Umbilical cord (tissue), 1 donor: ENCODE measurements at regions not wholly inside any gene's neighbourhood (a gene's known extent, or its start where the extent isn't known, plus 50 kb on each side); places are given as distances from the start of the nearest gene placed in this dataset.
A peak's percentile ranks its signal among the peaks of the same experiment; 100 is the strongest.

Source experiments
- DNase-seq: peaks from one replicate; pipeline ENCODE4 v3.0.0-alpha.2; 2015; ENCODE audit warnings: low spot score

DNA sequence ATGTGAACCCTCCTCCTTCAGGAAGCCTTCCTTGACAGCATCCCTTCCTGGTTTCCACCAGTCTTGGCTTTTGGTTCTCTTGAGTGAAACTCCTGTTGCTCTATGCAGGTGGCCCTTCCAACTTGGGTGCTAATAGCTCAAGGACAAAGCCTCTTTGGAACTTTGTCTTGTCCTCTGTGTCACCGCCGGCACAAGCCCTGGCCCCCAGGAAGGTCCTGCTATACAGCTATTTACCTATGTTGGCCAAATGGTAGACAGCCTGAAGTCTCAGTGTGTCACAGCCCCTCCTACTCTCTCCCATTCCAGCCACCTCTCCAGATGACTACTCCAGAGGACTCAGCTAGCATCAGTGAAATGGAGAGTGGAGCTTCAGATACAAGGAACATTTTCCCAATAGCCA lies 94.7 kb upstream of the ZNF618 start:
- DNase-seq: no peak

- DNase-seq: no peak
These were observed 94.2 kb upstream of the ZNF618 start for GRCh38 chr9:113781896-113782295.

- DNase-seq: no peak
These were observed 92.6 kb upstream of the ZNF618 start for GRCh38 chr9:113783475-113783874.

GRCh38 chr9:113785334-113785733 lies 90.8 kb upstream of the ZNF618 start:
- DNase-seq: peak; percentile 10

DNA sequence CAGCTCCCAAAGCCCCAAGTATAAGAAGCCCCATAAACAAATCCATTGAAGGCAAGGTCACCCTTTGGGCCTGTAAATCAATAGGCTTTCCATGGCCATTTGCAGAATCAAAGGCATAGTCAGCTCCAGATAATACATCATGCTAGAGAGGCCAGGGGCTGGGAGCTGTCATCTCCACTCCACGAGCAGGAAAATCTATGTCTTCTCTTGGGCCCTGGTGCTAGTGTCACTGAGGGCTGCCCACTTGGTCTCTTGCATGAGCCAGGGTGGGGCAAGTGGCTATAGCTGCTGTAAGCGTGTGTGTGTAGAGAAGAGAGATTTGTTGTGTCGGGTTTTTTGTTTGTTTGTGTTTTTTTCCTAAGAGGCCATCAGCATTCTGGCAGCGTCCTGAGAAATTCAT lies 90.0 kb upstream of the ZNF618 start:
- no peak for DNase-seq

- DNase-seq: no peak
These were observed 88.2 kb upstream of the ZNF618 start for GRCh38 chr9:113787871-113788270.

- DNase-seq: no peak
These were observed 87.3 kb upstream of the ZNF618 start for GRCh38 chr9:113788616-113789330.

GRCh38 chr9:113790093-113790492 lies 86.0 kb upstream of the ZNF618 start:
- DNase-seq: no peak

DNA sequence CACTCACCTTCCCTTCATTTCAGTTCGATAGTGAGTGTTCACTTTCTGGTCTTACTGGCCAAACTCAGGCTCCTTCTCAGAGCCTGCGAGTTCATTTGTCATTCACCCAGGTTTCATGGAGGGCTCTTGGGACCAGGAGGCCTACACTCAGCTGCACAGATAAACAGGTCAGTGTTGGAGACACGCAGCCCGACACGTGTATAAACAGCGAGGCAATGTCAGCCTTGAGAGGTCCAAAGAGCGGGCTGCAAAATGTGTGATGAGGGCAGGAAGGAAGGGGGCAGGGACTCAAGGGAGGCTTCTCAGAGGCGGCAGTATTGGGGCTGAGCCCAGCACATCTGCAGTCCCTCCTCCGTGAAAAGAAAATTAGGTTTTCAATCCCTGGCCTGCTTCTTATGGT lies 82.6 kb upstream of the ZNF618 start:
- DNase-seq: no peak

GRCh38 chr9:113794721-113795120 lies 81.4 kb upstream of the ZNF618 start:
- DNase-seq: no peak

GRCh38 chr9:113795811-113796392 lies 80.2 kb upstream of the ZNF618 start:
- no peak for DNase-seq

- DNase-seq: no peak
These were observed 79.3 kb upstream of the ZNF618 start for GRCh38 chr9:113796646-113797426.

DNA sequence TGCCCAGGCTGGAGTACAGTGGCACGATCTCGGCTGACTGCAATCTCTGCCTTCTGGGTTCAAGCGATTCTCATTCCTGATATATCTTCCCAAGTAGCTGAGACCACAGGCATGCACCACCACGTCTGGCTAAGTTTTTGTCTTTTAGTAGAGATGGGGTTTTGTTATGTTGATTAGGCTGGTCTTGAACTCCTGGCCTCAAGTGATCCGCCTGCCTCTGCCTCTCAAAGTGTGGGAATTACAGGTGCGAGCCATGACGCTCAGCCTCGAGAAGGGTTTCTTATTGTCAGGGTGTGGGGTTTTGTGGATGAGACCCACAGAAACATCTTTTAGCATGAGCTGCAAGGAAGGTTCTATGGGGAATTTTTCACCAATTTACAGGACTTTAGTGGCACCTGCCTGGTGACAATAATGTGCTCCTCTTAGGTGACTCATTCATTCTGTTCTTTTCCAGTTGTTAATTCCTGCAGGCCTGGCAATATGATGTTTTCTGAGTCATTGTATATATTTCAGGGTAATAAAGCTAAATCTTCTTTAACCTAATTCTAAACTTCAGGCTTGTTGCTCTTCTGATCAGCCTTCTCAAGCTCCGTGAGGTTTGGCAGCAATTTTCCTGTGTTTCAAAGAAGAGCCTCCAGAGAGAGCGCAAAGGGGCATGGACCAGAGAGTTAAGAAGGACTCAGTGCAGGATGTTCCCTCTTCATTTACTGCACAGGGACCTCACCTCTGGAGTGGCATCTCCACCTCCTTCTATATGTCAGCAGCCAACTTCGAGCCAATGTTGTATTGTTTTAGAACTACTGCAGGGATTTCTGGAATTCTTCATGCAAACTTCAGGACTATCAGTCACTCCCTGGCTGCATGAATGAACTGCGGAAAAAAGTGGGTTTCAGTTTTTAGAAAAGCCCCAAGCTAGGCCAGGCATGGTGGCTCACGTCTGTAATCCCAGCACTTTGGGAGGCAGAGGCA lies 77.8 kb upstream of the ZNF618 start:
- DNase-seq: no peak

DNA sequence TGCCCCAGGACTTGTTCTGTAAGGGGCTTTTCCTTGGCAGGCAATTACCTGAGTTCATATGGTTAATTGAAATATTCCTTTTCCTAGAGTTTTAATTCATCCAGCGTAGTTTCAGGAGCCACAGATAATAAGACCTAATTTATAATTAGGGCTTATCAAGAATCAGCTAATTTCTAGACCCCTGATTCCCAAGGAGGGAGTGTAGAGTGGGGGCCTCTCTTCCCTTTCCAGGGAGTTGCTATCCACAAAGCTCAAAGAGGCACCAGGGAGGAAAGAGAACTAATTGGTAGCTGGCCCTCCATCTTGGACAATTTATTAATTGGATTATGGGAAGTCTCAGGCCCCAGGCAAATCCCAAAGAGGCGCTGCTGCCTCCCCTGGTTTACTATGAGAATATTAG lies 75.8 kb upstream of the ZNF618 start:
- DNase-seq: no peak

- no peak for DNase-seq
These were observed 72.1 kb upstream of the ZNF618 start for GRCh38 chr9:113803811-113804589.

DNA sequence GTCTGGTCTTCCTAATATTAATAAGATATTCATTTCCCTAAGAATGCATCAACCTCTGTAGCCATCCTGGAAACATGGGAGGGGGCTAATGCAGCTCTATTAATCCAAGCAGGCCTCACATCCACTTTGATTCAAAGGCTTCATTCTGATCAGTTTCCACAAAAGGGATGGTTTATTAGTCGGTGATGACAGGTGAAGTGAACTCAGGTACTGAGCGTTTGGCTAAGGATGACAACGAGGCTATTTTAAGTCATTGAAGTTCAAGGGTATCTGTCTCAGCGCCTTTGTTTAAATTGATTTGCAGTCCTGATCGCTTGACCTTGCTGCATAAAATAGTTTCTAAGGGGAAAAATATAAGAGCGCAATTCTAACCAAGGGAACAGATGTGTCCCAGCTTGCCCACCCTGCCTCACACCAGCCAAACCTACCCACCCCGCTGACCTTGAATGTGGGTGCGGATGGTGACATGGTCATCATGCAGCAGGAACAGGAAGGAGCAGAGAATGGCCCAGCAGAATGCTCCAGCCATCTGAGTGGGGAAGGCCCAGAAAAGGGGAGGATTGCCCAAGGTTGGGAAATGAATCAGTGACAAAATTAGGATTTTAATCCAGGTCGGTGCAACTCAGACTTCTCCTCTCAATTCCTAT lies 70.5 kb upstream of the ZNF618 start:
- no peak for DNase-seq

DNA sequence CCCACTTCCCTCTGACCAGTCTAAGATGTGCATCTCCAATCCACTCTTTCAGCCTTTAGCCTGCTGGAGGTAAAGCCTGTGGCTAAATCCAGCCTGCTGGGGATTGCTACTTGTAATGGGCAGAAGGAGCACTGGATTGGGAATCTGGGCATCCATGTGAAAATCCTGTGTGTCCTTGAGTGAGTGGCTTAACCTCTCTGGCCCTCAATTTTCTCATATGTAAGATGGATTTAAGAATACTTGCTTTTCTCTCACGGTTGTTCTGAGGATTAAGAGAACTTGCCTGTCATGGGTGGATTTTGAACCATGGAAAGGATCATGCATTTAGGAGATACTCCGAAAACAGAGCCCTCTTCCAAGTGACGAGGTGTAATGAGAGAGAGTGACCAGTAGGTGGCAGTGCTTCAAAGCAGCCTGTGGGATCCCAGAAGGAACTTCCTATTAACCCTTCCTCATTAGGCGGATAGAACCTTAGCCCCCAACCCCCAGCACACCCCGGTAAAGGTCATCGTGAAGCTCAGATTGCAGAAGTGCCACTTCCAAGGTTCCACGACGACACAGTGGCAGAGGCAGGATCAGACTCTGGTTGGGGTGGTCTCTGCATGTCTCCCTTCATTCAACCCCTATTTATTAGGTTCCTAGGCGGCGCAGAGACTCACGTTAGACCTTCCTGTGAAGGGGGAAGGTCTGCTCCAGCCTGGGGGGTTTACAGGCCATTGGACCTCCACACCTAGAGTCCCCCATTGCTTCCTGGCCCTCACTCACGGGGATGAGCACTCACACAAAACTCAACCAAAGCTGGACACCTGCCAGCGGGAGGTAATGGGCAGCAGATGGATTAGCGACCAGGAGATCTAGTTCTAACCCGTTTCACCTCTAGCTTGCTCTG lies 68.7 kb upstream of the ZNF618 start:
- peak; percentile 59 for DNase-seq

- peak; percentile 55 for DNase-seq
These were observed 67.4 kb upstream of the ZNF618 start for GRCh38 chr9:113808391-113809358.
